Ascending aorta (tissue), 2 donors: ENCODE measurements at regions not wholly inside any gene's neighbourhood (a gene's known extent, or its start where the extent isn't known, plus 50 kb on each side); places are given as distances from the start of the nearest gene placed in this dataset.

Experiments used
- DNase-seq, 2 donors: peaks; one replicate each; pipeline ENCODE4 v3.0.0-alpha.2; 2019; ENCODE audit warnings: low spot score in 2 of 2
- H3K27ac ChIP-seq, 2 donors: fragments of 200-600 bp; sonication (generic); one replicate each; pipeline ENCODE4 v1.5.1; 2016 to 2017; ENCODE audit warnings: mild to moderate bottlenecking in 1 of 2
- H3K27me3 ChIP-seq: fragments of 200-600 bp; sonication (generic); one replicate; pipeline ENCODE4 v1.5.1; 2017
- H3K36me3 ChIP-seq, 2 donors: fragments of 200-600 bp; sonication (generic); one replicate each; pipeline ENCODE4 v1.5.1; 2016
- H3K4me1 ChIP-seq, 2 donors: fragments of 200-600 bp; sonication (generic); one replicate each; pipeline ENCODE4 v1.5.1; 2016 to 2017; ENCODE audit warnings: mild to moderate bottlenecking in 1 of 2
- H3K4me3 ChIP-seq, 2 donors: fragments of 200-600 bp; sonication (generic); one replicate each; pipeline ENCODE4 v1.5.1; 2016 to 2017; ENCODE audit warnings: mild to moderate bottlenecking in 1 of 2
- H3K9me3 ChIP-seq, 2 donors: fragments of 200-600 bp; sonication (generic); one replicate each; pipeline ENCODE4 v1.5.1; 2016
- intact Hi-C: fragments of 100-400 bp; cut with DNase I; formaldehyde crosslinking; loops from one replicate; pipeline ENCODE4 v1.15.1; 2023
- TF ChIP-seq, protein P1 (sequence below), 3 experiments: fragments of 200-600 bp in 2 of 3; fragments of 450-650 bp in 1 of 3; sonication (generic) in 2 of 3; IDR thresholded peaks; one replicate each; pipeline ENCODE4 v1.5.1; 2016 to 2019; ENCODE audit warnings: antibody characterized with exemption in 3 of 3, mild to moderate bottlenecking in 1 of 3, moderate library complexity in 1 of 3

GRCh38 chr2:120887320-120887697 is 151.6 kb downstream of the GLI2 start:
- Histone ChIP-seq H3K27ac (no peak overlapping the region), H3K27me3 (no peaks in the 10 kb centered on the region), H3K9me3 (no peaks in the 10 kb centered on the region), H3K4me3 (no peak overlapping the region), H3K36me3 (no peaks in the 10 kb centered on the region), H3K4me1 (no peaks in the 10 kb centered on the region)
- TF ChIP-seq, protein P1, sequence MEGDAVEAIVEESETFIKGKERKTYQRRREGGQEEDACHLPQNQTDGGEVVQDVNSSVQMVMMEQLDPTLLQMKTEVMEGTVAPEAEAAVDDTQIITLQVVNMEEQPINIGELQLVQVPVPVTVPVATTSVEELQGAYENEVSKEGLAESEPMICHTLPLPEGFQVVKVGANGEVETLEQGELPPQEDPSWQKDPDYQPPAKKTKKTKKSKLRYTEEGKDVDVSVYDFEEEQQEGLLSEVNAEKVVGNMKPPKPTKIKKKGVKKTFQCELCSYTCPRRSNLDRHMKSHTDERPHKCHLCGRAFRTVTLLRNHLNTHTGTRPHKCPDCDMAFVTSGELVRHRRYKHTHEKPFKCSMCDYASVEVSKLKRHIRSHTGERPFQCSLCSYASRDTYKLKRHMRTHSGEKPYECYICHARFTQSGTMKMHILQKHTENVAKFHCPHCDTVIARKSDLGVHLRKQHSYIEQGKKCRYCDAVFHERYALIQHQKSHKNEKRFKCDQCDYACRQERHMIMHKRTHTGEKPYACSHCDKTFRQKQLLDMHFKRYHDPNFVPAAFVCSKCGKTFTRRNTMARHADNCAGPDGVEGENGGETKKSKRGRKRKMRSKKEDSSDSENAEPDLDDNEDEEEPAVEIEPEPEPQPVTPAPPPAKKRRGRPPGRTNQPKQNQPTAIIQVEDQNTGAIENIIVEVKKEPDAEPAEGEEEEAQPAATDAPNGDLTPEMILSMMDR (IDR thresholded peaks at IDR 0.05): no peak
- no peak for DNase-seq
- intact Hi-C loops: no loop called here

GRCh38 chr2:120887741-120888231 is 152.1 kb downstream of the GLI2 start:
- Histone ChIP-seq H3K4me1 (peaks cover 0 to 4% of the 10 kb centered on the region in 2 donors), H3K36me3 (no peaks in the 10 kb centered on the region), H3K27ac (no peak overlapping the region), H3K27me3 (no peaks in the 10 kb centered on the region), H3K9me3 (no peaks in the 10 kb centered on the region), H3K4me3 (no peak overlapping the region)
- no peak for DNase-seq
- intact Hi-C loops: no loop called here
- TF ChIP-seq, protein P1 (IDR thresholded peaks at IDR 0.05): no peak

DNA sequence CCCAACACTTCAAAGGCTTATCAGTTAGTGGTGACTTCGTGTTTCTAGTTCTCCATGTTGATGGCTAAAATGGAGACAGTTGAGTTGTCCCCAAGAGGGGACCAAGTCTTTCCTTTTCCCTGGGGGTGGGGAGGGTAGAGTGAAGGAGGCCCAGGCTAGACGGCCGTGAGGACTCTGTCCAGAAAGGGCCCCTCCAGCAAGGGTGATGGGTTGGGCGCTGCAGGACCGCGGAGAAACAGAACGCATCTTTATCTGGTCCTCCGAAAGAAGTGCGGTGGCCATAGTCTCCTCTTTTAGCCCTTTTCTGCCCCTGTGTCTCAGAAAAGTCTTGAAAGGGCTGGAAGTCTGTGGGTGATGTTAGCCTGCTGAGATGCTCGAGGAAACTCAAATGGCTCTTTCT is 153.2 kb downstream of the GLI2 start:
- TF ChIP-seq, protein P1 (IDR thresholded peaks at IDR 0.05): no peak
- H3K9me3 ChIP-seq: no peaks in the 10 kb centered on the region
- H3K36me3 ChIP-seq: no peaks in the 10 kb centered on the region
- H3K27me3 ChIP-seq: no peaks in the 10 kb centered on the region
- intact Hi-C loops: no loop called here
- DNase-seq: no peak
- H3K4me1 ChIP-seq: peaks cover 0 to 13% of the 10 kb centered on the region in 2 donors
- H3K27ac ChIP-seq: no peak overlapping the region
- H3K4me3 ChIP-seq: no peak overlapping the region

DNA sequence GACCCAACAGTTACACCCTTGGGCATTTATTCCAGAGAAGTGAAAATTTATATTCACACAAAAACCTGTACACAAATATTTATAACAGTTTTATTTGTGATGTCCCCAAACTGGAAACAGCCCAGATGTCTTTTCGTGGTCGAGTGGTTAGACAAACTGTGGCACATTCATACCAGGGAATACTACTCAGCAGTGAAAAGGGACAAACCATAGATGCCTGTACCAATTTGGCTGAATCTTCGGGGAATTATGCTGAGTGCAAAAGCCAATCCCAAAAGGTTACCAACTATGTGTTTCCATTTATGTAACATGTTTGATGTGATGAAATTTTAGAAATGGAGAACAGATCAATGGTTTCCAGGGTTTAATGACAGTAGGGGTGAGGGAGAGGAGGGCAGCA is 154.3 kb downstream of the GLI2 start:
- intact Hi-C loops: no loop called here
- no peak overlapping the region for H3K27ac ChIP-seq

GRCh38 chr2:120890566-120891360 is 155.1 kb downstream of the GLI2 start:
- TF ChIP-seq, protein P1 (IDR thresholded peaks at IDR 0.05): no peak
- Histone ChIP-seq H3K27me3 (no peaks in the 10 kb centered on the region), H3K4me3 (no peak overlapping the region), H3K4me1 (peaks cover 0 to 22% of the 10 kb centered on the region in 2 donors), H3K36me3 (no peaks in the 10 kb centered on the region), H3K9me3 (no peaks in the 10 kb centered on the region), H3K27ac (no peak overlapping the region)
- intact Hi-C loops: no loop called here
- DNase-seq: no peak

More for the DNA sequence above, 154.3 kb downstream of the GLI2 start:
- H3K4me3 ChIP-seq: no peak overlapping the region
- no peaks in the 10 kb centered on the region for H3K36me3 ChIP-seq
- H3K9me3 ChIP-seq: no peaks in the 10 kb centered on the region
- no peak for DNase-seq
- TF ChIP-seq, protein P1 (IDR thresholded peaks at IDR 0.05): no peak
- no peaks in the 10 kb centered on the region for H3K27me3 ChIP-seq
- peaks cover 0 to 20% of the 10 kb centered on the region in 2 donors for H3K4me1 ChIP-seq
